IMR-90 (cell line): ENCODE measurements at regions not wholly inside any gene's neighbourhood (a gene's known extent, or its start where the extent isn't known, plus 50 kb on each side); places are given as distances from the start of the nearest gene placed in this dataset.

Experiments
- ATAC-seq: fragments of 200-7000 bp; cut with Tn5 transposase; 2 replicates; pipeline ENCODE4 v1.9.1; 2020; ENCODE audit warnings: low read depth, mild to moderate bottlenecking, moderate library complexity
- BruUV-seq: library from RNA; stranded (reverse); fragments of 400-500 nt; replicated peaks from 2 replicates; lab custom pipeline; 2021; lab: Mats Ljungman, UMichigan
- CTCF ChIA-PET: fragments of 300-600 bp; formaldehyde crosslinking; extraction: SDS; loops from one replicate; lab custom pipeline; 2021; ENCODE audit warnings: antibody characterized with exemption; lab: Yijun Ruan, JAX
- POLR2A ChIA-PET: fragments of 300-600 bp; sonication (Branson Sonifier 250); formaldehyde crosslinking; loops from one replicate; lab custom pipeline; 2022; ENCODE audit warnings: antibody characterized with exemption; ENCODE audit not compliant: unreplicated experiment; lab: Charles Lee
- DNase-seq: peaks from one replicate; pipeline ENCODE4 v3.0.0; 2013
- H2AFZ ChIP-seq: replicated peaks from 2 replicates; pipeline ENCODE3; 2013; ENCODE audit warnings: low read length, mild to moderate bottlenecking; ENCODE audit not compliant: poor library complexity
- H2AK5ac ChIP-seq: 2 replicates; pipeline ENCODE4 v1.6.1; 2013; ENCODE audit warnings: low read depth, low read length, inconsistent platforms
- H2AK9ac ChIP-seq: replicated peaks from 2 replicates; pipeline ENCODE3; 2013; ENCODE audit warnings: mild to moderate bottlenecking, low read depth, low read length, moderate library complexity; ENCODE audit not compliant: poor library complexity
- H2BK120ac ChIP-seq: 2 replicates; pipeline ENCODE4 v1.6.1; 2013; ENCODE audit warnings: low read depth, low read length, inconsistent platforms
- H2BK15ac ChIP-seq: 3 replicates; pipeline ENCODE4 v1.6.1; 2013; ENCODE audit warnings: low read depth, low read length, inconsistent platforms
- H2BK20ac ChIP-seq: 2 replicates; pipeline ENCODE4 v1.6.1; 2013; ENCODE audit warnings: low read depth, mild to moderate bottlenecking, inconsistent platforms, low read length, moderate library complexity
- H2BK5ac ChIP-seq: 2 replicates; pipeline ENCODE4 v1.6.1; 2013; ENCODE audit warnings: mild to moderate bottlenecking, low read depth, low read length, inconsistent platforms; ENCODE audit not compliant: poor library complexity, severe bottlenecking
- H3K14ac ChIP-seq: replicated peaks from 2 replicates; pipeline ENCODE4 v1.6.1; 2013; ENCODE audit warnings: low read depth, low read length, inconsistent platforms
- H3K18ac ChIP-seq: 2 replicates; pipeline ENCODE4 v1.6.1; 2013; ENCODE audit warnings: low read depth, low read length, control low read depth
- H3K23ac ChIP-seq: 2 replicates; pipeline ENCODE4 v1.6.1; 2013; ENCODE audit warnings: low read depth, low read length, inconsistent platforms
- H3K27ac ChIP-seq: 2 replicates; pipeline ENCODE4 v1.5.1; 2013; ENCODE audit warnings: mild to moderate bottlenecking, control low read depth, low read length; ENCODE audit not compliant: insufficient read depth
- H3K27me3 ChIP-seq: 2 replicates; pipeline ENCODE4 v1.6.1; 2013; ENCODE audit warnings: low read length; ENCODE audit not compliant: control insufficient read depth, insufficient read depth
- H3K36me3 ChIP-seq: 2 replicates; pipeline ENCODE4 v1.6.1; 2013; ENCODE audit warnings: low read length, mixed read lengths; ENCODE audit not compliant: control insufficient read depth, insufficient read depth
- H3K4ac ChIP-seq: 2 replicates; pipeline ENCODE4 v1.6.1; 2013; ENCODE audit warnings: low read depth, low read length, inconsistent platforms
- H3K4me1 ChIP-seq: 2 replicates; pipeline ENCODE4 v1.6.1; 2013; ENCODE audit warnings: low read length, mixed read lengths; ENCODE audit not compliant: control insufficient read depth, insufficient read depth
- H3K4me2 ChIP-seq: 2 replicates; pipeline ENCODE4 v1.6.1; 2013; ENCODE audit warnings: low read depth, mild to moderate bottlenecking, control low read depth, low read length, moderate library complexity
- H3K4me3 ChIP-seq: 2 replicates; pipeline ENCODE4 v1.5.1; 2013; ENCODE audit warnings: low read depth, mild to moderate bottlenecking, control low read depth, low read length, moderate library complexity; ENCODE audit not compliant: insufficient read depth
- H3K56ac ChIP-seq: 2 replicates; pipeline ENCODE4 v1.6.1; 2013; ENCODE audit warnings: low read length, inconsistent platforms; ENCODE audit not compliant: insufficient read depth; ENCODE audit errors: extremely low read depth
- H3K79me1 ChIP-seq, 2 experiments: 2 replicates each; pipeline ENCODE4 v1.6.1; 2013; ENCODE audit warnings: low read length in 2 of 2, inconsistent platforms in 1 of 2, low read depth in 1 of 2
- H3K9ac ChIP-seq: 2 replicates; pipeline ENCODE4 v1.6.1; 2013; ENCODE audit warnings: low read depth, low read length, control low read depth
- H3K9me1 ChIP-seq: 2 replicates; pipeline ENCODE4 v1.6.1; 2013; ENCODE audit warnings: low read length, inconsistent platforms; ENCODE audit not compliant: insufficient read depth
- H3K9me3 ChIP-seq: 2 replicates; pipeline ENCODE4 v1.6.1; 2013; ENCODE audit warnings: low read length; ENCODE audit not compliant: control insufficient read depth, insufficient read depth
- H4K20me1 ChIP-seq: 2 replicates; pipeline ENCODE4 v1.6.1; 2013; ENCODE audit warnings: low read length, inconsistent platforms; ENCODE audit not compliant: insufficient read depth
- H4K5ac ChIP-seq: 2 replicates; pipeline ENCODE4 v1.6.1; 2013; ENCODE audit warnings: mild to moderate bottlenecking, low read depth, low read length, control low read depth
- H4K8ac ChIP-seq, 2 experiments: 2 replicates each; pipeline ENCODE4 v1.6.1; 2013; ENCODE audit warnings: low read depth in 2 of 2, low read length in 2 of 2, control low read depth in 1 of 2, inconsistent platforms in 1 of 2
- H4K91ac ChIP-seq: 2 replicates; pipeline ENCODE4 v1.6.1; 2013; ENCODE audit warnings: low read depth, low read length, inconsistent platforms; ENCODE audit not compliant: insufficient read depth
- BHLHE40 ChIP-seq: fragments of 150-350 bp; IDR thresholded peaks from 2 replicates; pipeline ENCODE4 v1.6.1; 2016; ENCODE audit warnings: mild to moderate bottlenecking, low read depth, low read length
- FOS ChIP-seq: fragments of 150-350 bp; IDR thresholded peaks from 2 replicates; pipeline ENCODE4 v1.6.1; 2016; ENCODE audit warnings: low read depth, low read length
- MAFK ChIP-seq: IDR thresholded peaks from 2 replicates; pipeline ENCODE4 v1.6.1; 2012; ENCODE audit warnings: low read depth, low read length, improper control_type of control experiment
- MAZ ChIP-seq: IDR thresholded peaks from 2 replicates; pipeline ENCODE4 v1.6.1; 2012; ENCODE audit warnings: low read depth, mild to moderate bottlenecking, low read length, improper control_type of control experiment, moderate library complexity, borderline replicate concordance
- MXI1 ChIP-seq: IDR thresholded peaks from 2 replicates; pipeline ENCODE4 v1.6.1; 2012; ENCODE audit warnings: low read depth, mild to moderate bottlenecking, low read length, moderate library complexity, borderline replicate concordance
- POLR2A ChIP-seq: IDR thresholded peaks from 2 replicates; pipeline ENCODE4 v1.6.1; 2012; ENCODE audit warnings: mild to moderate bottlenecking, low read depth, low read length
- RAD21 ChIP-seq: IDR thresholded peaks from 2 replicates; pipeline ENCODE4 v1.6.1; 2012; ENCODE audit warnings: low read length, improper control_type of control experiment
- RCOR1 ChIP-seq: IDR thresholded peaks from 2 replicates; pipeline ENCODE4 v1.6.1; 2012; ENCODE audit warnings: mild to moderate bottlenecking, low read length, improper control_type of control experiment; ENCODE audit not compliant: insufficient replicate concordance
- SMC3 ChIP-seq: fragments of 150-350 bp; IDR thresholded peaks from 2 replicates; pipeline ENCODE4 v1.6.1; 2016; ENCODE audit warnings: low read depth, mild to moderate bottlenecking, antibody characterized with exemption, low read length, moderate library complexity
- USF2 ChIP-seq: fragments of 150-350 bp; IDR thresholded peaks from 2 replicates; pipeline ENCODE4 v1.6.1; 2017; ENCODE audit warnings: mild to moderate bottlenecking, antibody characterized with exemption, low read length, low read depth
- WGBS, 2 experiments: methylation state at CpG; one replicate each; pipeline versions ENCODE4 v1.1.5 to v1.1.7; 2013; ENCODE audit warnings: missing lambda C conversion rate in 2 of 2; ENCODE audit not compliant: insufficient read length in 1 of 2; ENCODE audit errors: extremely low coverage in 2 of 2; 5-methylcytosine and 5-hydroxymethylcytosine counted together
- dilution Hi-C: fragments of 300-500 bp; cut with HindIII; formaldehyde crosslinking; loops from one replicate; pipeline ENCODE4 v1.14.3; 2018; ENCODE audit warnings: low sequenced_read_pairs; ENCODE audit not compliant: unreplicated experiment
- in situ Hi-C: fragments of 300-500 bp; cut with MboI; formaldehyde crosslinking; loops from 3 replicates; pipeline ENCODE4 v1.14.3; 2019; ENCODE audit warnings: low sequenced_read_pairs, inconsistent platforms, mixed read lengths
- intact Hi-C: fragments of 100-400 bp; cut with micrococcal nuclease; formaldehyde crosslinking; loops from 2 replicates; pipeline ENCODE4 v1.10.0; 2022
- TF ChIP-seq, protein P1 (sequence below): fragments of 150-350 bp; IDR thresholded peaks from 2 replicates; pipeline ENCODE4 v1.6.1; 2016; ENCODE audit warnings: low read depth, mild to moderate bottlenecking, low read length, moderate library complexity, borderline replicate concordance
- TF ChIP-seq, protein P2 (sequence below): conservative IDR thresholded peaks from 2 replicates; pipeline ENCODE4 v1.5.1; 2012; ENCODE audit warnings: mild to moderate bottlenecking, low read depth, low read length, improper control_type of control experiment

DNA sequence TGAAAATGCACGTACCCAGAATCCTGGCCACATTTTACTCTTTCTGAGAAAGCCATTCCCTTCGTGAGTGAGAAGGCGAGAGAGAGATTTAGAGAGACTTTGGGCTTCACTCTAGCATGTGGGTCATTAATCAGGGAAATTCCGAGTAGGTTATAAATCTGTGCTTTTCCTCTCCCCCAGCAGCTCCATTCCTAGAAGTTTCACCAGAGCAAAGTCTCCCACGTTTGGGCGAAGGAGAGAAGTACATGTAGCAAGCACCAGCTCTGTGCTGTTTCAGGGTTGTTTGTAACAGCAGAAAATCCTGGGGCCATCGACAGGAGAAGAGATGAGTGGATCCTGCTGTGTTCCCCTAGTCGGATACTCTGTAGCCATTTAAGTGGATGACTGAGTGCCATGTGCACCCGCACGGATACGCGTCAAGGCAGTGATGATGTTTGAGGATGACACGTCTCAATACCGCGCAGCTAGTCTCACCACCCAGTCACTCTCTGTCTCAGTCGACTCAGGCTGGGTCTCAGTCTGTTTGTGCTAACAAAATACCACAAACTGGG, 131.8 kb upstream of the PEG3 start:
- POLR2A ChIA-PET = no interaction called here
- Histone ChIP-seq H3K4me3 (no peak overlapping the region), H2BK15ac (no peak overlapping the region), H3K4me2 (no peak overlapping the region), H3K9ac (no peak overlapping the region), H4K8ac (no peak overlapping the region), H2AFZ (no peak overlapping the region), H3K4ac (no peak overlapping the region), H3K56ac (no peak overlapping the region), H4K91ac (no peak overlapping the region), H3K23ac (no peak overlapping the region), H2BK20ac (no peak overlapping the region), H2BK5ac (no peak overlapping the region), H3K9me3 (peaks cover 41% of the 10 kb centered on the region), H3K36me3 (no peaks in the 10 kb centered on the region), H2AK5ac (no peak overlapping the region), H3K27me3 (no peaks in the 10 kb centered on the region), H3K18ac (no peak overlapping the region), H4K20me1 (no peaks in the 10 kb centered on the region), H3K4me1 (no peaks in the 10 kb centered on the region), H2AK9ac (no peak overlapping the region), H2BK120ac (no peak overlapping the region), H4K5ac (no peak overlapping the region), H3K14ac (no peak overlapping the region), H3K9me1 (no peaks in the 10 kb centered on the region), H3K79me1 (no peaks in the 10 kb centered on the region), H3K27ac (no peak overlapping the region)
- WGBS, 2 experiments = no CpG with 5 or more reads among the region's 16 CpGs
- no TSS peak for BruUV-seq
- no peak for ATAC-seq
- in situ Hi-C loops = no loop called here
- TF ChIP-seq RCOR1 (no peak), USF2 (no peak), MAZ (no peak), RAD21 (no peak), MXI1 (no peak), POLR2A (no peak), BHLHE40 (no peak), SMC3 (no peak), FOS (no peak), MAFK (no peak)
- TF ChIP-seq, protein P1, sequence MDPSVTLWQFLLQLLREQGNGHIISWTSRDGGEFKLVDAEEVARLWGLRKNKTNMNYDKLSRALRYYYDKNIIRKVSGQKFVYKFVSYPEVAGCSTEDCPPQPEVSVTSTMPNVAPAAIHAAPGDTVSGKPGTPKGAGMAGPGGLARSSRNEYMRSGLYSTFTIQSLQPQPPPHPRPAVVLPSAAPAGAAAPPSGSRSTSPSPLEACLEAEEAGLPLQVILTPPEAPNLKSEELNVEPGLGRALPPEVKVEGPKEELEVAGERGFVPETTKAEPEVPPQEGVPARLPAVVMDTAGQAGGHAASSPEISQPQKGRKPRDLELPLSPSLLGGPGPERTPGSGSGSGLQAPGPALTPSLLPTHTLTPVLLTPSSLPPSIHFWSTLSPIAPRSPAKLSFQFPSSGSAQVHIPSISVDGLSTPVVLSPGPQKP = no peak
- TF ChIP-seq, protein P2, sequence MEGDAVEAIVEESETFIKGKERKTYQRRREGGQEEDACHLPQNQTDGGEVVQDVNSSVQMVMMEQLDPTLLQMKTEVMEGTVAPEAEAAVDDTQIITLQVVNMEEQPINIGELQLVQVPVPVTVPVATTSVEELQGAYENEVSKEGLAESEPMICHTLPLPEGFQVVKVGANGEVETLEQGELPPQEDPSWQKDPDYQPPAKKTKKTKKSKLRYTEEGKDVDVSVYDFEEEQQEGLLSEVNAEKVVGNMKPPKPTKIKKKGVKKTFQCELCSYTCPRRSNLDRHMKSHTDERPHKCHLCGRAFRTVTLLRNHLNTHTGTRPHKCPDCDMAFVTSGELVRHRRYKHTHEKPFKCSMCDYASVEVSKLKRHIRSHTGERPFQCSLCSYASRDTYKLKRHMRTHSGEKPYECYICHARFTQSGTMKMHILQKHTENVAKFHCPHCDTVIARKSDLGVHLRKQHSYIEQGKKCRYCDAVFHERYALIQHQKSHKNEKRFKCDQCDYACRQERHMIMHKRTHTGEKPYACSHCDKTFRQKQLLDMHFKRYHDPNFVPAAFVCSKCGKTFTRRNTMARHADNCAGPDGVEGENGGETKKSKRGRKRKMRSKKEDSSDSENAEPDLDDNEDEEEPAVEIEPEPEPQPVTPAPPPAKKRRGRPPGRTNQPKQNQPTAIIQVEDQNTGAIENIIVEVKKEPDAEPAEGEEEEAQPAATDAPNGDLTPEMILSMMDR = no peak
- CTCF ChIA-PET = no interaction called here
- dilution Hi-C loops = no loop called here
- intact Hi-C loops = no loop called here
- DNase-seq = no peak
